GM12874 (cell line): ENCODE measurements at regions not wholly inside any gene's neighbourhood (a gene's known extent, or its start where the extent isn't known, plus 50 kb on each side); places are given as distances from the start of the nearest gene placed in this dataset.

ENCODE experiments used
- TF ChIP-seq, protein P1 (sequence below): IDR thresholded peaks from 2 replicates; pipeline ENCODE4 v1.5.1; 2011; ENCODE audit warnings: low read depth, mild to moderate bottlenecking, control low read depth, low read length, moderate library complexity; ENCODE audit not compliant: insufficient read depth

GRCh38 chr18:78875778-78876650 is 103.6 kb upstream of the SALL3 start:
- TF ChIP-seq, protein P1, sequence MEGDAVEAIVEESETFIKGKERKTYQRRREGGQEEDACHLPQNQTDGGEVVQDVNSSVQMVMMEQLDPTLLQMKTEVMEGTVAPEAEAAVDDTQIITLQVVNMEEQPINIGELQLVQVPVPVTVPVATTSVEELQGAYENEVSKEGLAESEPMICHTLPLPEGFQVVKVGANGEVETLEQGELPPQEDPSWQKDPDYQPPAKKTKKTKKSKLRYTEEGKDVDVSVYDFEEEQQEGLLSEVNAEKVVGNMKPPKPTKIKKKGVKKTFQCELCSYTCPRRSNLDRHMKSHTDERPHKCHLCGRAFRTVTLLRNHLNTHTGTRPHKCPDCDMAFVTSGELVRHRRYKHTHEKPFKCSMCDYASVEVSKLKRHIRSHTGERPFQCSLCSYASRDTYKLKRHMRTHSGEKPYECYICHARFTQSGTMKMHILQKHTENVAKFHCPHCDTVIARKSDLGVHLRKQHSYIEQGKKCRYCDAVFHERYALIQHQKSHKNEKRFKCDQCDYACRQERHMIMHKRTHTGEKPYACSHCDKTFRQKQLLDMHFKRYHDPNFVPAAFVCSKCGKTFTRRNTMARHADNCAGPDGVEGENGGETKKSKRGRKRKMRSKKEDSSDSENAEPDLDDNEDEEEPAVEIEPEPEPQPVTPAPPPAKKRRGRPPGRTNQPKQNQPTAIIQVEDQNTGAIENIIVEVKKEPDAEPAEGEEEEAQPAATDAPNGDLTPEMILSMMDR = no peak

- TF ChIP-seq, protein P1 = no peak
These were observed 102.8 kb upstream of the SALL3 start for GRCh38 chr18:78876868-78877267.

GRCh38 chr18:78878335-78878734 is 101.3 kb upstream of the SALL3 start:
- TF ChIP-seq, protein P1 = no peak

GRCh38 chr18:78879072-78879883 is 100.3 kb upstream of the SALL3 start:
- TF ChIP-seq, protein P1 = 0 out of 2 replicates have a peak, but pooled peaks have one; percentile 4

- TF ChIP-seq, protein P1 = no peak
These were observed 97.0 kb upstream of the SALL3 start for GRCh38 chr18:78882585-78882984.

GRCh38 chr18:78883501-78883900 is 96.1 kb upstream of the SALL3 start:
- TF ChIP-seq, protein P1 = no peak

- TF ChIP-seq, protein P1 = no peak
These were observed 95.1 kb upstream of the SALL3 start for GRCh38 chr18:78884502-78884901.
